ENCODE measurements at regions not wholly inside any gene's neighbourhood (a gene's known extent, or its start where the extent isn't known, plus 50 kb on each side); places are given as distances from the start of the nearest gene placed in this dataset.

DNA sequence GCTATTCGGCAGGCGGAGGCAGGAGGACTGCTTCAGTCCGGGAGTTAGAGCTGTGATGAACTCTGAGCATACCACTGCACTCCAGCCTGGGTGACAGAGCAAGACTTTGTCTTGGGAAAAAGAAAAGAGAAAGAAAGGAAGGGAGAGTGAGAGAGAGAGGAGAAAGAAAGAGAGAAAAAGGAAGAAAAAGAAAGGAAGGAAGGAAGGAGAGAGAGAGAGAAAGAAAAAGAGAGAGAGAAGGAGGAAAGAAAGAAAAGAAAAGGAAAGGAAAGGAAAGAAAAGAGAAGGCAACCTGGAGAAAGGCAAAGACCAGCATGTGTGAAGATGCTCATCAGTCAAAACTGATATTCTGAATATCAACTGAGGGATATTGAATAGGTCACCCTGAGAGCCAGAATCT lies 143.1 kb upstream of the SASH1 start:
- no peaks in the 10 kb centered on the region for H3K36me3 ChIP-seq (ENCODE audit: low read depth)
- no peaks in the 10 kb centered on the region for H3K9me3 ChIP-seq (ENCODE audit: severe bottlenecking)
- H3K4me1 ChIP-seq (ENCODE audit: insufficient read depth, poor library complexity, severe bottlenecking), result no peaks in the 10 kb centered on the region
- ATAC-seq (ENCODE audit: low read depth) (no peak), DNase-seq (ENCODE audit: low spot score) (no peak)
- no peaks in the 10 kb centered on the region for H3K27me3 ChIP-seq (ENCODE audit: insufficient read depth, poor library complexity, severe bottlenecking)
- no peak overlapping the region for H3K4me3 ChIP-seq (ENCODE audit: severe bottlenecking)
- TF ChIP-seq, protein P1, sequence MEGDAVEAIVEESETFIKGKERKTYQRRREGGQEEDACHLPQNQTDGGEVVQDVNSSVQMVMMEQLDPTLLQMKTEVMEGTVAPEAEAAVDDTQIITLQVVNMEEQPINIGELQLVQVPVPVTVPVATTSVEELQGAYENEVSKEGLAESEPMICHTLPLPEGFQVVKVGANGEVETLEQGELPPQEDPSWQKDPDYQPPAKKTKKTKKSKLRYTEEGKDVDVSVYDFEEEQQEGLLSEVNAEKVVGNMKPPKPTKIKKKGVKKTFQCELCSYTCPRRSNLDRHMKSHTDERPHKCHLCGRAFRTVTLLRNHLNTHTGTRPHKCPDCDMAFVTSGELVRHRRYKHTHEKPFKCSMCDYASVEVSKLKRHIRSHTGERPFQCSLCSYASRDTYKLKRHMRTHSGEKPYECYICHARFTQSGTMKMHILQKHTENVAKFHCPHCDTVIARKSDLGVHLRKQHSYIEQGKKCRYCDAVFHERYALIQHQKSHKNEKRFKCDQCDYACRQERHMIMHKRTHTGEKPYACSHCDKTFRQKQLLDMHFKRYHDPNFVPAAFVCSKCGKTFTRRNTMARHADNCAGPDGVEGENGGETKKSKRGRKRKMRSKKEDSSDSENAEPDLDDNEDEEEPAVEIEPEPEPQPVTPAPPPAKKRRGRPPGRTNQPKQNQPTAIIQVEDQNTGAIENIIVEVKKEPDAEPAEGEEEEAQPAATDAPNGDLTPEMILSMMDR (IDR thresholded peaks at IDR 0.05; ENCODE audit: poor library complexity, severe bottlenecking), result no peak
- no peak overlapping the region for H3K27ac ChIP-seq (ENCODE audit: poor library complexity, severe bottlenecking)

DNA sequence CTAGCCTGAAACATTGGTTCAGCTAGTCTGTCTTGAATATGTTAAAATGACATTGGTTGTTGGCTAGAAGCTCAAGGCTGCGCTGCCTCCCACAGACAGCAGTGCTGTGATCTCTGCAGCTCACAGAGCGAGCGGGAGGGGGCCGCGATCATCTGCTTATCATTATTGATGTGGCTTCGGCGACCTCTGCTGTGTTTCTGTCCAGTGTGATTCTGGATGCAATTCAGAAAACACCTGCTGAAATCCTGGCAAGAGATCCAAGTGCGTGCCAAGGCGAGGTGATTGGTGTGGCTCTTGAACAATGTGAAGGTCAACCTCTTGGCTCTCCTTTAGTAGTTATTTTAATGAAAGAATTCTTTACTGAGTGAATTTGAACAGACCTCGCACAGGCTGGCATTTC lies 142.3 kb upstream of the SASH1 start:
- Histone ChIP-seq H3K4me1 (ENCODE audit: insufficient read depth, poor library complexity, severe bottlenecking) (no peaks in the 10 kb centered on the region), H3K27me3 (ENCODE audit: insufficient read depth, poor library complexity, severe bottlenecking) (no peaks in the 10 kb centered on the region), H3K36me3 (ENCODE audit: low read depth) (no peaks in the 10 kb centered on the region), H3K27ac (ENCODE audit: poor library complexity, severe bottlenecking) (no peak overlapping the region), H3K4me3 (ENCODE audit: severe bottlenecking) (no peak overlapping the region), H3K9me3 (ENCODE audit: severe bottlenecking) (no peaks in the 10 kb centered on the region)
- no peak for ATAC-seq (ENCODE audit: low read depth)
- TF ChIP-seq, protein P1 (IDR thresholded peaks at IDR 0.05; ENCODE audit: poor library complexity, severe bottlenecking), result no peak
- DNase-seq (ENCODE audit: low spot score), result no peak

DNA sequence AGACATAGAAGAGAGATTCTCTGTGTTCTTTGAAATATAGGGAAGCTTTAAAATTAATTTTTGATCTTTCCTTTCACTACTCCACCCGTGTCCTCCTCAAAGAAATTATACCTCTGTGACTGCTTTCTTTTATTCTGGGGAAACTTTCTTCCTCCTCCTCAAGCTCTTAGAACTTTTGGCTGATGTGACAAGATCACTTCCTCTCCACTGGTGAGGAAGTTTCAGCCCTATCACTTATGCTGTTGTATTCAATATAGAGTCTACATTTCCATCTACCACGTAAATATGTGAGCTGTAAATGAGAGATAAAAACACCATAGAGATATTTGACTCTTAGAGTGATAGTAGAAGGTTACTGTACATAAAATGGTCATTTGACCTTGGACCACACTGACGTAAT lies 141.9 kb upstream of the SASH1 start:
- Histone ChIP-seq H3K9me3 (ENCODE audit: severe bottlenecking) (no peaks in the 10 kb centered on the region), H3K4me1 (ENCODE audit: insufficient read depth, poor library complexity, severe bottlenecking) (no peaks in the 10 kb centered on the region), H3K36me3 (ENCODE audit: low read depth) (no peaks in the 10 kb centered on the region), H3K27me3 (ENCODE audit: insufficient read depth, poor library complexity, severe bottlenecking) (no peaks in the 10 kb centered on the region), H3K4me3 (ENCODE audit: severe bottlenecking) (no peak overlapping the region), H3K27ac (ENCODE audit: poor library complexity, severe bottlenecking) (no peak overlapping the region)
- ATAC-seq (ENCODE audit: low read depth) (no peak), DNase-seq (ENCODE audit: low spot score) (no peak)
- TF ChIP-seq, protein P1 (IDR thresholded peaks at IDR 0.05; ENCODE audit: poor library complexity, severe bottlenecking), result no peak

DNA sequence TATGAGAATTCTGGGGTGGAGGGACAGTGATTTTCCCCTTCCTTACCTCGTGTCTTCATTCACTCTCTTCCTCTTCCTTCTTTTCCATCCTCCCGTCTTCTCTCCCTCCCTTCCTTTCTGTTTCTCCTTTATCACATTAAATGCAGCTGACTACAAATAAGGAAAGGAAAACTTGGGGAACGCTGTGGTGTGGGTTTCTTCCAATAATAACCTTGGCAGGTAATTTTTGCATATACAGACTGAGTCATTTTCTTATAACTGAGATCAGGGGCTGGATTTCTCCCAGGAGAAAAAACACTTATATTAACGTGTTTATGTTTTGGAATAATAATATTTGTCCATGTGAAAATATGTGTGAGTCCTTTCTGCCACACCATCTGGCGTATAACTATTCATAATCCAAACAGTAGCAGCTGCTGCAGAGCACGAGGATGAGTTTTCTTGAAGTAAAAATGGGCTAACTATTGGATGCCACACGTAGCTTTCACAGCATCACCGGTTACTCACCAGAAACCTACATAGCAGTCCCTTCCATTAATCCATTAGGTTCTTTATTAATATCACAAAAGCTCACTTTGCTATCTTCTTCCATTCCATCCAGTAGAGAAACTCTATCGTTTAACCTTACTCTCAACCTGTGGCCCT lies 139.2 kb upstream of the SASH1 start:
- ATAC-seq (ENCODE audit: low read depth) (no peak), DNase-seq (ENCODE audit: low spot score) (no peak)

DNA sequence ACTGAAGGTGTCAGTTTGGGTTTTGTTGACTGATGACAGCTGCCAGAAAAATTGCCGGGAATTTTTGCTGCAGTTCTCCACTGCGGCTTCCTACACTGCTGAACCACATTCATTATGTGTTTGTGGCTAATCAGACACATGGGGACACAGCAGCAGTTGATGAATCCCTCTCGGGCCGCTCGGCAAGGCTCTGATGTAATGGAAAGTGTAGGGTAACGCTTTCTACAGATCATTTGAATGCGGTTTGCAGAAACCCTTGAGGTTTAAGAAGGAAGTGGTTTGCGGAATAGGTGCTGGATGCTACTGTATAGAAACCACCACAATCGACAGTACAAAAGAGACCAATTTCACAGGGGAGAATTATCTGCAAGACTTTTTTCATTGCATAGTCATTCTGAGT lies 138.7 kb upstream of the SASH1 start:
- Histone ChIP-seq H3K27ac (ENCODE audit: poor library complexity, severe bottlenecking) (no peak overlapping the region), H3K4me1 (ENCODE audit: insufficient read depth, poor library complexity, severe bottlenecking) (no peaks in the 10 kb centered on the region), H3K9me3 (ENCODE audit: severe bottlenecking) (no peaks in the 10 kb centered on the region), H3K4me3 (ENCODE audit: severe bottlenecking) (no peak overlapping the region), H3K27me3 (ENCODE audit: insufficient read depth, poor library complexity, severe bottlenecking) (no peaks in the 10 kb centered on the region), H3K36me3 (ENCODE audit: low read depth) (no peaks in the 10 kb centered on the region)
- TF ChIP-seq, protein P1 (IDR thresholded peaks at IDR 0.05; ENCODE audit: poor library complexity, severe bottlenecking), result no peak
- no peak for DNase-seq (ENCODE audit: low spot score)
- no peak for ATAC-seq (ENCODE audit: low read depth)

More for the DNA sequence above, 139.2 kb upstream of the SASH1 start:
- no peak overlapping the region for H3K27ac ChIP-seq (ENCODE audit: poor library complexity, severe bottlenecking)
- H3K36me3 ChIP-seq (ENCODE audit: low read depth), result no peaks in the 10 kb centered on the region
- H3K27me3 ChIP-seq (ENCODE audit: insufficient read depth, poor library complexity, severe bottlenecking), result no peaks in the 10 kb centered on the region
- H3K4me1 ChIP-seq (ENCODE audit: insufficient read depth, poor library complexity, severe bottlenecking), result no peaks in the 10 kb centered on the region
- no peak overlapping the region for H3K4me3 ChIP-seq (ENCODE audit: severe bottlenecking)
- TF ChIP-seq, protein P1 (IDR thresholded peaks at IDR 0.05; ENCODE audit: poor library complexity, severe bottlenecking), result no peak
- no peaks in the 10 kb centered on the region for H3K9me3 ChIP-seq (ENCODE audit: severe bottlenecking)

Data from RWPE2 (cell line).